ENCODE measurements at regions not wholly inside any gene's neighbourhood (a gene's known extent, or its start where the extent isn't known, plus 50 kb on each side); places are given as distances from the start of the nearest gene placed in this dataset.

- TF ChIP-seq RFX5 (IDR thresholded peaks at IDR 0.05): no peak
- no peak for TF ChIP-seq CEBPB (IDR thresholded peaks at IDR 0.05)
- TF ChIP-seq EHF (CRISPR knock-in tag; IDR thresholded peaks at IDR 0.05): no peak
- no peak for TF ChIP-seq TFCP2L1 (CRISPR knock-in tag; IDR thresholded peaks at IDR 0.05)
- TF ChIP-seq, protein P1, sequence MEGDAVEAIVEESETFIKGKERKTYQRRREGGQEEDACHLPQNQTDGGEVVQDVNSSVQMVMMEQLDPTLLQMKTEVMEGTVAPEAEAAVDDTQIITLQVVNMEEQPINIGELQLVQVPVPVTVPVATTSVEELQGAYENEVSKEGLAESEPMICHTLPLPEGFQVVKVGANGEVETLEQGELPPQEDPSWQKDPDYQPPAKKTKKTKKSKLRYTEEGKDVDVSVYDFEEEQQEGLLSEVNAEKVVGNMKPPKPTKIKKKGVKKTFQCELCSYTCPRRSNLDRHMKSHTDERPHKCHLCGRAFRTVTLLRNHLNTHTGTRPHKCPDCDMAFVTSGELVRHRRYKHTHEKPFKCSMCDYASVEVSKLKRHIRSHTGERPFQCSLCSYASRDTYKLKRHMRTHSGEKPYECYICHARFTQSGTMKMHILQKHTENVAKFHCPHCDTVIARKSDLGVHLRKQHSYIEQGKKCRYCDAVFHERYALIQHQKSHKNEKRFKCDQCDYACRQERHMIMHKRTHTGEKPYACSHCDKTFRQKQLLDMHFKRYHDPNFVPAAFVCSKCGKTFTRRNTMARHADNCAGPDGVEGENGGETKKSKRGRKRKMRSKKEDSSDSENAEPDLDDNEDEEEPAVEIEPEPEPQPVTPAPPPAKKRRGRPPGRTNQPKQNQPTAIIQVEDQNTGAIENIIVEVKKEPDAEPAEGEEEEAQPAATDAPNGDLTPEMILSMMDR (IDR thresholded peaks at IDR 0.05): no peak
- no peak for TF ChIP-seq CHD2 (IDR thresholded peaks at IDR 0.05; ENCODE audit: low read length, partially characterized antibody)
- TF ChIP-seq, protein P2, sequence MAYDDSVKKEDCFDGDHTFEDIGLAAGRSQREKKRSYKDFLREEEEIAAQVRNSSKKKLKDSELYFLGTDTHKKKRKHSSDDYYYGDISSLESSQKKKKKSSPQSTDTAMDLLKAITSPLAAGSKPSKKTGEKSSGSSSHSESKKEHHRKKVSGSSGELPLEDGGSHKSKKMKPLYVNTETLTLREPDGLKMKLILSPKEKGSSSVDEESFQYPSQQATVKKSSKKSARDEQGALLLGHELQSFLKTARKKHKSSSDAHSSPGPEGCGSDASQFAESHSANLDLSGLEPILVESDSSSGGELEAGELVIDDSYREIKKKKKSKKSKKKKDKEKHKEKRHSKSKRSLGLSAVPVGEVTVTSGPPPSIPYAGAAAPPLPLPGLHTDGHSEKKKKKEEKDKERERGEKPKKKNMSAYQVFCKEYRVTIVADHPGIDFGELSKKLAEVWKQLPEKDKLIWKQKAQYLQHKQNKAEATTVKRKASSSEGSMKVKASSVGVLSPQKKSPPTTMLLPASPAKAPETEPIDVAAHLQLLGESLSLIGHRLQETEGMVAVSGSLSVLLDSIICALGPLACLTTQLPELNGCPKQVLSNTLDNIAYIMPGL (CRISPR knock-in tag; IDR thresholded peaks at IDR 0.05; ENCODE audit: borderline replicate concordance): no peak
- TF ChIP-seq RARB (CRISPR knock-in tag; IDR thresholded peaks at IDR 0.05): no peak
- no peak for TF ChIP-seq ELK1 (IDR thresholded peaks at IDR 0.05; ENCODE audit: low read depth, low read length)
- TF ChIP-seq SMC3 (IDR thresholded peaks at IDR 0.05): no peak
Measured at GRCh38 chr7:45268013-45268412, 110.4 kb downstream of the RAMP3 start (continued).

GRCh38 chr7:45269192-45269591 lies 111.6 kb downstream of the RAMP3 start:
- no peaks in the 10 kb centered on the region for H3K9me3 ChIP-seq
- no peak overlapping the region for H3K27ac ChIP-seq
- ChIA-PET POLR2A (no interaction called here), CTCF (interaction anchor here (1.6 to 4.2 kb wide), 2 partner anchors 9 to 137 kb away, joined by 3 to 24 read pairs; no protein-coding TSS in a partner anchor)
- DNase-seq (ENCODE audit: low read depth in 1 of 2, low spot score in 1 of 2) (no peak), FAIRE-seq (no peak), ATAC-seq (no peak)
- no peak overlapping the region for H3K4me3 ChIP-seq
- TF ChIP-seq RNF2 (IDR thresholded peaks at IDR 0.05; ENCODE audit: borderline replicate concordance, low read depth) (no peak), SREBF2 (IDR thresholded peaks at IDR 0.05) (no peak), PHF8 (IDR thresholded peaks at IDR 0.05; ENCODE audit: borderline replicate concordance, low read depth) (no peak), E2F6 (IDR thresholded peaks at IDR 0.05; ENCODE audit: borderline replicate concordance, low read depth) (no peak), NFE2L2 (conservative IDR thresholded peaks at IDR 0.05; ENCODE audit: low read length) (no peak), HOXB13 (CRISPR knock-in tag; IDR thresholded peaks at IDR 0.05; ENCODE audit: low read depth) (no peak), HDAC2 (IDR thresholded peaks at IDR 0.05) (no peak), CEBPB (IDR thresholded peaks at IDR 0.05) (no peak)
- TF ChIP-seq, protein P3, sequence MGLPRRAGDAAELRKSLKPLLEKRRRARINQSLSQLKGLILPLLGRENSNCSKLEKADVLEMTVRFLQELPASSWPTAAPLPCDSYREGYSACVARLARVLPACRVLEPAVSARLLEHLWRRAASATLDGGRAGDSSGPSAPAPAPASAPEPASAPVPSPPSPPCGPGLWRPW (IDR thresholded peaks at IDR 0.05): no peak
- TF ChIP-seq, protein P4, sequence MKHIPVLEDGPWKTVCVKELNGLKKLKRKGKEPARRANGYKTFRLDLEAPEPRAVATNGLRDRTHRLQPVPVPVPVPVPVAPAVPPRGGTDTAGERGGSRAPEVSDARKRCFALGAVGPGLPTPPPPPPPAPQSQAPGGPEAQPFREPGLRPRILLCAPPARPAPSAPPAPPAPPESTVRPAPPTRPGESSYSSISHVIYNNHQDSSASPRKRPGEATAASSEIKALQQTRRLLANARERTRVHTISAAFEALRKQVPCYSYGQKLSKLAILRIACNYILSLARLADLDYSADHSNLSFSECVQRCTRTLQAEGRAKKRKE (CRISPR knock-in tag; IDR thresholded peaks at IDR 0.05; ENCODE audit: low read depth): no peak
- WGBS (ENCODE audit: missing lambda C conversion rate): 41% methylated on average over 2 of the region's 2 CpGs
- H3K4me2 ChIP-seq: no peak overlapping the region
- H3K4me1 ChIP-seq: no peaks in the 10 kb centered on the region
